Thymus (tissue), 11 donors: ENCODE measurements at regions not wholly inside any gene's neighbourhood (a gene's known extent, or its start where the extent isn't known, plus 50 kb on each side); places are given as distances from the start of the nearest gene placed in this dataset.

ENCODE experiments used
- DNase-seq, 9 donors: peaks; one replicate each; pipeline ENCODE4 v3.0.0-alpha.2; 2013; ENCODE audit warnings: low spot score in 9 of 9, low read depth in 6 of 9, missing footprints in 1 of 9
- H3K27ac ChIP-seq, 2 donors: one replicate each; pipeline ENCODE4 v1.5.1; 2013; ENCODE audit warnings: control low read depth in 1 of 2, low read depth in 1 of 2, low read length in 1 of 2, mild to moderate bottlenecking in 1 of 2, moderate library complexity in 1 of 2
- H3K27me3 ChIP-seq, 2 donors: one replicate each; pipeline ENCODE4 v1.5.1; 2013; ENCODE audit warnings: low read length in 1 of 2; ENCODE audit not compliant: control insufficient read depth in 2 of 2, insufficient read depth in 1 of 2
- H3K36me3 ChIP-seq, 2 donors: one replicate each; pipeline ENCODE4 v1.5.1; 2013; ENCODE audit warnings: low read length in 1 of 2, mild to moderate bottlenecking in 1 of 2, moderate library complexity in 1 of 2; ENCODE audit not compliant: control insufficient read depth in 2 of 2, insufficient read depth in 2 of 2
- H3K4me1 ChIP-seq, 2 donors: one replicate each; pipeline ENCODE4 v1.5.1; 2013; ENCODE audit warnings: low read length in 2 of 2; ENCODE audit not compliant: control insufficient read depth in 2 of 2, insufficient read depth in 2 of 2
- H3K4me3 ChIP-seq, 2 donors: one replicate each; pipeline ENCODE4 v1.5.1; 2013; ENCODE audit warnings: low read length in 2 of 2, control low read depth in 1 of 2, mild to moderate bottlenecking in 1 of 2
- H3K9me3 ChIP-seq, 2 donors: one replicate each; pipeline ENCODE4 v1.5.1; 2013; ENCODE audit warnings: low read length in 1 of 2, mild to moderate bottlenecking in 1 of 2; ENCODE audit not compliant: control insufficient read depth in 2 of 2, insufficient read depth in 1 of 2
- WGBS: extraction: QIAGEN DNeasy Blood & Tissue Kit; methylation state at CpG from one replicate; pipeline ENCODE4 v1.1.7; 2013; 5-methylcytosine and 5-hydroxymethylcytosine counted together
- donor health status: healthy.

DNA sequence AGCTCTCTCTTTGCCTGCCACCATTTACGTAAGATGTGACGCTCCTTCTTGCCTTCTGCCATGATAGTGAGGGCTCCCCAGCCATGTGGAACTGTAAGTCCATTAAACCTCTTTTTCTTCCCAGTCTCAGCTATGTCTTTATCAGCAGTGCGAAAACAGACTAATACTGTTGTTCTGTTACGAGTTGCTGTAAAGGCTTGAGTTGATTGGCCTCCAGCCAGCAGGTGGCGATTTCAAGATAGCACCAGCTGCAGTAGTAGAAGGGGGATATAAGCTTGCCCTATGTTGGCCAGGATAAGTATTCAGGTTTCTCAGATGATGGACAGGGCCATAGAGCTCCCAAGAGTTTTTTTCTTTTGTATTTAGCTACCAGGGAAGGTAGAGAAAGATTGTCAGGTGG is 385.5 kb downstream of the MZT1 start:
- H3K36me3 ChIP-seq, result no peaks in the 10 kb centered on the region
- H3K4me1 ChIP-seq, result no peaks in the 10 kb centered on the region
- 96% methylated on average over 5 of the region's 5 CpGs for WGBS
- no peak overlapping the region for H3K27ac ChIP-seq
- no peaks in the 10 kb centered on the region for H3K9me3 ChIP-seq
- DNase-seq, result no peak
- no peaks in the 10 kb centered on the region for H3K27me3 ChIP-seq
- H3K4me3 ChIP-seq, result no peak overlapping the region

DNA sequence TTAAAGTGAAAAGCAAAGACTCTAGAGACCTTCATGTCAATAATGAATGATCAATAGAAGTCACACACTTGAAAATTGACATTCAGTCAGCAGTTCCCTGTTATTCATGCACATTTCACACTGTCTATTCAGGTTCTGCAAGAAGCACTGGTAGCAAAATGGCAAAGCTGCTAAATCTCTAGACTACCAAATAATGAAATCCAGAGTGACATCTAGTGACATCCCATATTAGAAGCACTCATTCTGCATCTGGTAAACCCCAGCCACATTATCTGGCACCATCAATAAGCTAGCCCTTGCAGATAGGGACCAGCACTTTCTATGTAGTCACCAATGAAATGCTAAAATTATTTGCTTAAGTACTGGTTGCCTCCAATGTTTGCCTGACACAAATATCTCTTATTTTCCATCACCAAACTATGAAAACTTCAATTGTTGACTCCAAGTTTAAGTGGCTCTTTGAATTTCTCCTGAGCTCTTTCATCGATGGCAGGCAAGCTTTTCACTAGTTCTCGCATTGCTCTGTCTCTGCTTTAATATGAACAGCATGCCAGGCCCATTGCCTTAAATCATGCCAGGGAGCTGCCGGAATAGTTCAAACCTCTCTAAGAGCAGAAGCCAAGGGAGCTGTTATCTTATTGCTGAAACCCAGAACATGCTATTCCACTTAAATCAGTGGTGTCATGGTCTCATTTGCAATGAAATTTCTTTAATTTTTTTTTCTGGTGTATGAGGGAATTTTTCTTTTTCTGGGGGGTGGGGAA is 409.9 kb downstream of the MZT1 start:
- Histone ChIP-seq H3K9me3 (no peaks in the 10 kb centered on the region), H3K36me3 (no peaks in the 10 kb centered on the region), H3K4me1 (no peaks in the 10 kb centered on the region), H3K27ac (no peak overlapping the region), H3K4me3 (no peak overlapping the region), H3K27me3 (no peaks in the 10 kb centered on the region)
- no peak for DNase-seq
- 95% methylated on average over 3 of the region's 3 CpGs for WGBS

DNA sequence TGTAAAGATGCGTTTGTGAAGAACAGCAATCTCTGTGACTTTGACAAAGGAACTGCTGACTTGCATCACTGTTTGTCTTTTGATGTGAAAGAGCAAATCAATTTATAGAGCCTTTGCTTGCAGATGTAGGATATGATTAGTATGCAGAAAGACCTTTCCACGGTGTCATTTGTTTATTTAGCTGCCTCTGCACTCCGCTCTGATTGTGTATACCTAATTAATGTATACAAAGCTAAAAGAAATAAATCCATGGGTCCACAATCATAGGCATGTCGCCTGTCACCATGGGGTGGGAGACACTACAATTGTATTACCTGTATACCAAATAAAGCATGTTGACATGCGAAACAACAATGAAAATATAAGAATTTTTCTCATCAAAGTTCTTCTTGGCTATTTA is 410.7 kb downstream of the MZT1 start:
- no peak overlapping the region for H3K4me3 ChIP-seq
- DNase-seq, result no peak
- no peaks in the 10 kb centered on the region for H3K36me3 ChIP-seq
- WGBS, result 93% methylated on average over 5 of the region's 5 CpGs
- no peaks in the 10 kb centered on the region for H3K4me1 ChIP-seq
- no peak overlapping the region for H3K27ac ChIP-seq
- H3K27me3 ChIP-seq, result no peaks in the 10 kb centered on the region
- H3K9me3 ChIP-seq, result no peaks in the 10 kb centered on the region

DNA sequence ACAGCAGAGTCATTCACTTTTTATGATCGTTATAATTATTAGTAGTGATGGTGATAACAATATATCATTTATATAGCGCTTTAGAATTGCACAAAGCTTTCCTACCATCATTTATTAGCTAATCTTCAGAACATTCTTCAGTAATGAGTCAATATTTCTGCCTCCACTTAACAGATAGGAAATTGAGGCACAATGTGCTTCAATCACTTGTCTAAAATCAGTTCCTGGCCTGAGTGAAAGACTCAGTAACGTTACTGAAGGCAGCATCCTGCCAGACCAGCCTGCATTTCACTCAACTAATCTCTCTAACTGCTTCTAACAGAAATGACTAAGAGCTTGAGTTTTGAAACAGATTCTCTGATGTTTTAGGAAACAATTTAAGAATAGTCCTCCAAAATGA is 412.1 kb downstream of the MZT1 start:
- no peaks in the 10 kb centered on the region for H3K9me3 ChIP-seq
- 91% methylated on average over 3 of the region's 3 CpGs for WGBS

GRCh38 chr13:72314210-72314609 is 413.2 kb downstream of the MZT1 start:
- 90% methylated on average over 2 of the region's 2 CpGs for WGBS
- H3K36me3 ChIP-seq, result no peaks in the 10 kb centered on the region

More for the DNA sequence above, 412.1 kb downstream of the MZT1 start:
- H3K27me3 ChIP-seq, result no peaks in the 10 kb centered on the region
- H3K4me1 ChIP-seq, result no peaks in the 10 kb centered on the region
- H3K36me3 ChIP-seq, result no peaks in the 10 kb centered on the region
- H3K27ac ChIP-seq, result no peak overlapping the region
- DNase-seq, result no peak
- H3K4me3 ChIP-seq, result no peak overlapping the region

GRCh38 chr13:72313546-72313945 is 413.9 kb downstream of the MZT1 start:
- Histone ChIP-seq H3K27ac (no peak overlapping the region), H3K9me3 (no peaks in the 10 kb centered on the region), H3K36me3 (no peaks in the 10 kb centered on the region), H3K4me1 (no peaks in the 10 kb centered on the region), H3K27me3 (no peaks in the 10 kb centered on the region), H3K4me3 (no peak overlapping the region)
- DNase-seq, result no peak
- WGBS, result 96% methylated on average over 7 of the region's 7 CpGs

More at GRCh38 chr13:72314210-72314609, 413.2 kb downstream of the MZT1 start:
- no peak for DNase-seq
- no peaks in the 10 kb centered on the region for H3K4me1 ChIP-seq
- no peak overlapping the region for H3K27ac ChIP-seq
- no peak overlapping the region for H3K4me3 ChIP-seq
- no peaks in the 10 kb centered on the region for H3K9me3 ChIP-seq
- H3K27me3 ChIP-seq, result no peaks in the 10 kb centered on the region

GRCh38 chr13:72303941-72304746 is 423.3 kb downstream of the MZT1 start:
- no peak overlapping the region for H3K27ac ChIP-seq
- 93% methylated on average over 7 of the region's 7 CpGs for WGBS
- H3K4me1 ChIP-seq, result no peaks in the 10 kb centered on the region
- no peaks in the 10 kb centered on the region for H3K9me3 ChIP-seq
- H3K36me3 ChIP-seq, result no peaks in the 10 kb centered on the region
- H3K4me3 ChIP-seq, result no peak overlapping the region
- DNase-seq, result no peak
- H3K27me3 ChIP-seq, result no peaks in the 10 kb centered on the region

DNA sequence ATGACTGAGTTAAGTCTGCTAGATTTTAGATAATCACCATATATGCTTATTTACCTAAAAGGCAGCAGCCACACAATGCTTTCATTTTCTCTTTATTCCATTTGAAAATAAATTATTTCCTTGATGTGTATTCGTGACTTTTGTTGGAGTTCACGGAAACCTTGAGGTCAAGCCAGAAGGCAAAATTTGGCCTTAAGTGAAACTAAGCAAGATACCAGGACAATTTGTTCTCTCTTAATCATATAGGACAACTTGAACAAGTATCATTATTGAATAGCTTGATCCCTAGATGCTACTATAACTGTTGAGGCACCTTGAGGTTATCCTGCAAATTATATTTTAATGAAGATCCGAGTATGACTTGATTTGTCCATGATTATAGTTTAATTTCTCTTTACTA is 429.2 kb upstream of the DACH1 start:
- Histone ChIP-seq H3K27me3 (no peaks in the 10 kb centered on the region), H3K4me1 (no peaks in the 10 kb centered on the region), H3K9me3 (no peaks in the 10 kb centered on the region), H3K4me3 (no peak overlapping the region), H3K36me3 (no peaks in the 10 kb centered on the region), H3K27ac (no peak overlapping the region)
- 95% methylated on average over 3 of the region's 3 CpGs for WGBS
- DNase-seq, result no peak

GRCh38 chr13:72295153-72295552 is 428.1 kb upstream of the DACH1 start:
- no peak for DNase-seq
- 70% methylated on average over 2 of the region's 2 CpGs for WGBS
- H3K27me3 ChIP-seq, result no peaks in the 10 kb centered on the region
- no peaks in the 10 kb centered on the region for H3K36me3 ChIP-seq
- H3K27ac ChIP-seq, result no peak overlapping the region
- H3K4me3 ChIP-seq, result no peak overlapping the region
- H3K9me3 ChIP-seq, result no peaks in the 10 kb centered on the region
- H3K4me1 ChIP-seq, result no peaks in the 10 kb centered on the region
